Astrocyte (in vitro differentiated cells and primary cell): ENCODE measurements at regions not wholly inside any gene's neighbourhood (a gene's known extent, or its start where the extent isn't known, plus 50 kb on each side); places are given as distances from the start of the nearest gene placed in this dataset.

Experiments
- CTCF ChIP-seq: IDR thresholded peaks from 2 replicates; pipeline ENCODE4 v1.5.1; 2011; ENCODE audit warnings: low read depth, mild to moderate bottlenecking, inconsistent platforms, low read length, moderate library complexity; ENCODE audit not compliant: insufficient read depth
- EZH2 ChIP-seq: IDR thresholded peaks from 2 replicates; pipeline ENCODE4 v1.6.1; 2012; ENCODE audit warnings: mild to moderate bottlenecking, low read length, inconsistent platforms; ENCODE audit not compliant: insufficient read depth

GRCh38 chr17:26807024-26807423 is 486.9 kb upstream of the WSB1 start:
- TF ChIP-seq EZH2 (no peak), CTCF (no peak)
